GM18868 (cell line): ENCODE measurements at regions not wholly inside any gene's neighbourhood (a gene's known extent, or its start where the extent isn't known, plus 50 kb on each side); places are given as distances from the start of the nearest gene placed in this dataset.
A peak's percentile ranks its signal among the peaks of the same experiment; 100 is the strongest.

Experiments used
- ATAC-seq: cut with Tn5 transposase; IDR thresholded peaks from one replicate; pipeline ENCODE4 v1.9.1; 2021; ENCODE audit warnings: mild to moderate bottlenecking, moderate library complexity; ENCODE audit not compliant: unreplicated experiment

DNA sequence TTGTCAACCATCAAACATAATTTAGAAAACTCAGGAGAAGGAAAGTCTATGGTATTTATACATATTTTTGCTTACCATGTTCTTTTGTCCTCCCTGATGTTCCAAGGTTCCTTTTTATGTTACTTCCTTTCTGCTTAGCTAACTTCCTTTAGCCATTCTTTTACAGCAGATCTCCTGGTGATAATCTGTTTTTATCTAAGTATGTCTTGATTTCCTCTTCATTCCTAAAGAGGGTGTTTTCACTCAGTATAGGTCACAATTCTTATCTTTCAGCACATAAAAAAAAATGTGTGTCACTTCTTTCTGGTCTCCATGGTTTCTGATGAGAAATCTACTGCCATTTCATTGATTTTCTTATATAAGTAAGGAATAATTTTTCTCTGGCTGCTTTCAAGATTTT is 384.4 kb upstream of the PDE4D start:
- no peak for ATAC-seq

DNA sequence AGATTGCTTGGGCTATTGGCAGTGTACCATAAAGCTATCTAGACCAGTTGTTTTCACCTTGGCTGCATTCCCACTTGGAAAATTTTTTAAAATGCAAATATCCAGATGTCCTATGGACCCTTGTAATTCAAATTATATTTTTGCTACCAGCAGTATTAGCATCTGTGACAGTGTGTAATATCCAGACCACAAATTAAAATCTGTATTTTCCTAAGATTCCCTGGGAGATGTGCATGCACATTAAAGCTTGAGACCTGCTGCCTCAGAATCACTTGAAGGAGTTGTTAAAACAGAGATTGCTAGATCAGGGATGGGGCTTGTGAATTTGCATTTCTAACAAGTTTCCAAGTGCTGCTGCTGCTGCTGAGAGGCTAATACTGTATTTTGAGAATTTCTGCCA is 381.2 kb upstream of the PDE4D start:
- no peak for ATAC-seq

DNA sequence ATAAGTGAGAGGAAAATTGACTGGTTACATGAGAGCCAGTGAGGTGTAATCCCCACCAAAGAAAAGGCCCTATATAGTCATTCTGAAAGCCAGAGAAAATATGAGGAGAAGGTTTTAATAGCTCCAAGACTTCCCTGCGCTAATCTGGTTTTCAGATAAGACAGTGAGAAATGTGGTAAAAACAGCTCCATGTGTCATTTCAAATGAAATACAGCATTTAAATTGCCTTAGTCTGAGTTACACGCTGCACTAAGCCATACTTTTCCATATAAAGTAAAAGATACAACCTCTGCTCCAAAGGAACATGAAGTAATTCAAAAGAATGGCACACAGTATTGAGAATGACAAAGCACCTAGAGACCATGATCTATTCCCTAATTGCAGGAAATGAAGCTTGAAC is 378.0 kb upstream of the PDE4D start:
- ATAC-seq: no peak

DNA sequence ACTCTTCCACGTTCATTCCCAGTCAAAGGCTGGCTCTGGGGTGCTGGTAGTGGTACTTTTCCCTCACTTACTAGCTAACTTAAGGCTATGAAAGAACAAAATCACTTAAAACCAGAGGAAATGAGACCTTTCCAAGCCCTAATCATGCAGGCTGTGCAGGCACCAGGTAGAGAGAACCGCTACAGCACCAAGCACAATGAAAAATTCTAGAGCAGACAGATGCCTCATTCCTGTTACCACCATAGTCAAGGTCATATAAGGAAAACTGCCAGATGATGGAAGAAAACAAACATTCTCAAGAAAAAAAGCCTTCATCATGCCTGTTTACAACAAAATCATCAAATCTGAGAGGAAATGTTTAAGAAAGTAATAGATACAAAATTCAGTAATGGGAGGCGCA is 374.4 kb upstream of the PDE4D start:
- no peak for ATAC-seq

DNA sequence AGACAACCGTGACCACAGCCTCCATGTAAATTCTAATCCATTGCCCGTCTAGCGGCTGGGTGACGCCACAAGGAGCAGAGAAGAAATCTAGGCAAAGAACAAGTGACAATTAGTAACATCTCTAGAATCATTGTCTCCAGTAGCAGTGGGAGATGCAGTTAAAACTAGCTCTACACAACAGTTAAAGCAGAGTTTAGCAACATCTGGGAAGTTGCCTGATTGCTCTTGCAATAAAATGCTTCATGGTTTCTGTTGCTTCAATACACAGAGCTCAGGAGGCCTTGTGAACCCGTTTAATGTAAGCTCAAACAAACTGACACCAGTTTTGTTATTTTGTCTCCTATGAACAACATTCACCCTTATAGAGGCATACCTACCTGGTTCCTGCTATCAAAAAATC is 369.8 kb upstream of the PDE4D start:
- no peak for ATAC-seq

DNA sequence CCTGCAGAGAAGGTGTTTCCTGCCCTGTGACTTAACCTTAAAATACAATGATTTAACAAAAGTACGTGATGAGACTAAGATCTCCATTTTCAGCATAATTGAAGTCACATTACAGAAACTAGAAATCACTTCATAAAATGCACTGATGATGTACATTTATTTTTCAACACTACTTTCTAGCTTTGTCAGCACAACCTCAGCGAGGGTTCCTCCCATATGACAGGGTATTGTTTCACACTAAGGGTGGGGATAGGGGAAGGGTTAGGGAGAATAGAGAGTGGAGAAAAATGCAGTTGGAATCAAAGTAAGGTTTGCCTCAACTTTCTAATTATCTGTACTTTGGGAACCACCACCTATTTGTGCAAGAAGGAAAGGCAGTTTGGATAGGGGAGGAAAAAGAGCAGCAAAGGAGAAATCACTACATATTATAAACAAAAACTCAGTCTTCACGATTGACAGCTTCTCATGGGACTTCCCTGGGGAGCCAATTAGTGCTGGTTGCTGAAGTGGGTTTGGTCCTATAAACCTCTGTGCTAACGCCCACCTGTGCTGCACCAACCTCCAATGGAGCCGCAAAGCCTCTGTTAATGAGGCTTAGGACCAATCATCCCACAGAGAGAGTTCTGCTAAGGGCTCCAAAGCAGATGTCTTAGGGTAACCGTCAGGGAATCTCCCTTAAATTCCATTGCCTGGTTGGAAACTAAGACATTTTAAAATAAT is 369.2 kb upstream of the PDE4D start:
- no peak for ATAC-seq

DNA sequence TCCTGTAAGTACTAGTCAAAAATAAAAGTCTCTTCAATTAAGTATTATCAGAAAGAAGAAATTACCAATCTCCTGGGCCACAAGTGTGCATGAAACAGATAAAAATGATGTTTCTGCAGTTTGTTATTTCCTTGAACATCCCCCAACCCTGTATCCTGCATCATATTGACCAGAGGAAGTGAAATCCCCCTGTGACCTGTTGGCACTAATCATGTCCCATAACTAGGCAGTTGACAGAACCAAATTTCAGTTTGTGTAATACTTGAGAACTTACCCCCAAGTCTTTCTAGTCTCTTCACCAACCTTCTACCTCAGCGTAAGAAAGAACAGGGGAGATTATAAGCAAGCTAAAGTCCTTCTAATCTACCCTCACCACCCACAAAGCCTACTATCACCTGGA is 368.2 kb upstream of the PDE4D start:
- no peak for ATAC-seq

DNA sequence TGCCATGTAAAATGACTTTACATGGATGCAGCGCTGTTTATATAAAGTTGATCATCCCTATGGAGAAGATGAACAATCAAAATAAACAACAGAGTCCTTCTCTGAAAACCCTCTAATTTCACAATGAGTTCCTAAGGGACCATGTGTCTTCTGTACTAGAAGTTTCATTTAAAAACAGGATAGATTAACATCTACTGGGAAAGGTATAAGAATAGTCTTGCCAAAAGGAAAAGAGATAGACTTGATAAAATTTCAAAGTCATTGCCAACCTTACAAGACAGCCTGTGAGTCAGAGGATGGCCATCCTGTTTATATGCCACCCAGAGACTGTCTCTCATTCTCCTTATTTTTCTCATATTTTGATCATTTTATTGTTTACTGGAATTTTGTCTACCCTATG is 367.1 kb upstream of the PDE4D start:
- ATAC-seq: no peak

DNA sequence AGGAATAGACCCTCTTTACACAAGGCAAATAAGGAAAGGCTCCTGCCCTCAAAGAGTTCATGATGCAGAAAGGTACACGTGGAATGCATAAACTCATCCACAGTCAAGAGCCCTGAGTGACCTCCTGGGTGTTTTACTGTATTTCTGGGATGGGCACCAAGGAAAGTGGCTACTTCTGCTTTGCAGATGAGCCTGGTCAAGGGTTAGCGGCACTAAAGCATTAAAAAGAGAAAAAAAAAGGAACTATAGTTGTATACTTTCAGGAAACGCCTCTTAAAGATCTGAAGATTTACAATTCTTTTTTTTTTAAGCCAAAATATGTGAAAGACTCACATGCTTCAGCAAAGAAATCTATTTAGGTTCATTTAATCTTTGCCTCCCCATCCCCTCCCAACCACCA is 366.2 kb upstream of the PDE4D start:
- ATAC-seq: no peak

DNA sequence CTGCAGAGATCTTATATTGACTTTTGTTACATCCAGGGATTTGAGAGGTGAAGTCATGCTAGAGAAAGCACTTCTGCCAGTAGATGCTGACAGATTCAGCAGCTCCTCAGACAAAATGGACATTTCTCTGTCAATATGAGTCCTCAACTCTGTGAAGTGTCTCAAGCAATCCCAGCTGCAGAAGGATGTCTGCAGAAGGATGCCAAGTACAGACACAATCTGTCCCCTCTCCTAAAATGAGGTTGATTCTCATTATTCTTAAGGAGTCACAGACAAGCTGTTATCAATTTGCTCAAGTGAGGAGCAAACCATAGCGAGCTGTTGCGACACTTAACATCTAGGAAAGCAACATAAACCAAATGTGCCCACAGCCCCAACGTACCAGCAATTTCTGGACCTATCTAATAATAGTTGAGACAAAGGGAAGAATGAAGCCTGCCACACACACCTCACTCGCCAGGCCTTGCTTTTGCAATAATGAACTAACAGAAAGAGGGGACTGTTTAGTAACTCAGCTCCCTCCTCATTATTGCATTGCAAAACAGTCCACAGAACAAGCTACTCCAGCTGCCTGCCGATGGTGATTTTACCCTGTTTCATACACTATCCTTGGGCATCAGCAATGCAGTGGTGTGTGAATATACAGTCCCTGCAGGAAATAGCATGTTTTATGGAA is 364.2 kb upstream of the PDE4D start:
- no peak for ATAC-seq

DNA sequence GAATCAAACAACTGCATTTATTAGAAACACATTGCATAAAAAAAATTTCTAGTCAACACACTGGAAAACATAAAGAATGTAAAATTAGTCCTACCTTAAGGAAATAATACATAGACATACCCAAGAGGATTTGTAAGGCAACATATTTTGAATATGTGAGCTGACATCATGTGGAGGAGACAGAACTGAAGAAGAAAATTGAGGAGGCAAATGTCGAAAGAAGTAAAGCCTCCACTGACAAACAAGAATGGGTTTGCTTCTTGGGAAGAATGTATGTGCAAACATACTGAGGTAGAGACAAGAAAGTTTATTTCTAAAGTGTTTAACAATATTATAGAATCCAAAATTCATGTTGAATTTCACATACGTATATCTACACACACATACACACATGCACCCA is 363.0 kb upstream of the PDE4D start:
- ATAC-seq: no peak

DNA sequence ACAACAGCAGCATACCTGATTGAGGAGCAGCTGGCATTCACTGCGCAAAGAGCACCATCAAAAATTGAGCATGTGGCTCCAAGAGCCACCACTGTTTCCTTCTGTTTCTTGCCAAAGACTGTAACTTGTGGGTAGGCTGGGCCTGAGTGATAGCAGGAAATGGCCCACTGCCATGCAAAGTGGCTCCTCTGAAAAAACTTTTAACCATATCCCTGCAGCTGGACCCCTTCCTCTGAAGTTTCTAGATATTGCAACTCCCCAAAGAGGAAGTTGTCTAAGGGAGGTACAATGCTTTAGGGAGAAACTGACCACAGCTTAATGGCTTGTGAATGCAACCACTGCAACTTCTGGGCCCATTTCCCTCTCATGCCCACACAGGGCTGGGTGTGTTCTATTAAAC is 355.4 kb upstream of the PDE4D start:
- ATAC-seq: peak; percentile 95

DNA sequence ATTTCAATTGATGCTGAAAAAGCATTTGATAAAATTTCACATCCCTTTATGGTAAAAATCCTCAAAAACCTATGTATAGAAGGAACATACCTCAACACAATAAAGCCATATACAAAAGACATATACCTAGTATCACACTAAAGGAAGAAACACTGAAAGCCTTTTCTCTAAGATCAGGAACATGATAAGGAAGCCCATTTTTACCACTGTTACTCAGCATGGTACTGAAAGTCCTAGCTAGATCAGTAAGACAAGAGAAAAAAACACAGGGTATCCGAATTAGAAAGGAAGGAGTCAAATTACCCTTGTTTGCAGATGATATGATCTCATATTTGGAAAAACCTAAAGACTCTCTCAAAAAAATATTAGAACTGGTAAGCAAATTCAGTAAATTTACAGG is 350.2 kb upstream of the PDE4D start:
- ATAC-seq: peak; percentile 72

DNA sequence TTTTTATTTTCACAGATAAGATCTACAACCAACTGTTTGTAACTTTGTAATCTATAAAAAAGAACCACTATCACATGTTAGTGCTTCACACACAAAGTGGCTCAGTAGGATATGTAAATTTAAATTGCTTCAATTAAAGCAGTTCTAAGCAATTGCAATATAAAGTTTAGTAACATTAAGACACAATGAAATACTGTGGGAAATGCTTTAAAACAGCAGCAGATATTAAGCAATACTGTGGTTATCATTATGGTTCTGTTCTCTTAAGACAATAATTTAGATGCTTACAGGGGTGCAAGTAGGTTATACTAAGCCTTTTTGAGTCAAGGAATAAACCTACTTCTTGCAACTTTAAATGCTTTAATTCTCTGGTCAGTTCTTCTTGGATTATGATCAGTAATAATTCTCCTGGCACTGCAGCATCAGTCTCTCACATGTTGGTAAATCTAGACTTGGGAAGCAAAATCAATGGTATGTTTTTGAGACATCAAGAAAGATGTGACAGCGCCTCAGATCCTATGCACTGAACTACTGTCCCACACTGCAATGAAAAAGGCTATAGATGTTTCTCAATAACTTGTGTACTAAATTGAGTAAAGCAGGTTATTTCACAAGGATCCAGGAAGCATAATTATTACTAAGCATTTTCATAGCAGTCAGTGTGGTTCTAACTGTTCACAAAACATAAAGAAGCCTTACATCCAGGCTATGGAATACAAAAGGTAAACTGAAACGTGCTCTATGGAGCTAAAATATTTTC is 338.7 kb upstream of the PDE4D start:
- no peak for ATAC-seq

DNA sequence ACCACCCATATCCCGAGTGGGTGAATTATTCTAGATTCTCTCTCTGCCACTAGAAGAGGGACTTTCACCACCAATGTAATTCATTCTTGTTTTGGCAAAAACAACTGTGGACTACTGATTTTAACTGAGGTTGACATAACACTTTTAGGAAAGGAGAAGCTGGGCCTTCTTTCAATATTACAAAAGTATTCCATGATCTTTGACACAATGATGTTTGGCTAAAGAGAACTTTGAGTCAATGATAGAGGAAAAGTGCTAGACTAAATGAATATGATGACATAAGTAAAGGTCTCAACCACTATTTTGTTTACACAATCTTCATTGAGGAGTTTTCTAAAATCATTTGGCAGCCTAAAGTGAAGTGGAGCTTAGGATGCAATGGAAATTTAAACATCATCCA is 336.9 kb upstream of the PDE4D start:
- no peak for ATAC-seq

DNA sequence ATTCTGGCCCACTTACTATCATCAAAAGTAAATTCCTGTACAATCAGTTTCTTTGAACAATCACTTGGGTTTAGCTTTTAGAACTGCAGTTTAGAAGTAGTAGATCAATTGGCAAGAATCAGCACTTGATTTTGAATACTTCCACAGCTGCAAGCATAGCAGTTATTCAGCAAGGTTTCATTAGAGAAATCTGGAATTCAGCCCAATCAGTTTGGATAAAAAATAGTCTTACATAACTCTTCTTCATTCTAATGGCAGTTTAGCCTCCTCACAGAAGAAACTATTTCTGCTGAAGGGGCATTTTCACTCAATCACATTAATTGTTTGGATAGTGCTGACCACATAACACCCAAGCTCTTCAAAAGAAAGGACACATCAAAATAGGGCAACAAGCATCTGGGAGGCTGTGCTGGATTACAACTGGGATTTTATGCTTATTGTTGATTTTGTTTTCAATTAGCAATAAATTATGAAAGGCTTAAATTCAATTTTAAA is 336.2 kb upstream of the PDE4D start:
- ATAC-seq: no peak

DNA sequence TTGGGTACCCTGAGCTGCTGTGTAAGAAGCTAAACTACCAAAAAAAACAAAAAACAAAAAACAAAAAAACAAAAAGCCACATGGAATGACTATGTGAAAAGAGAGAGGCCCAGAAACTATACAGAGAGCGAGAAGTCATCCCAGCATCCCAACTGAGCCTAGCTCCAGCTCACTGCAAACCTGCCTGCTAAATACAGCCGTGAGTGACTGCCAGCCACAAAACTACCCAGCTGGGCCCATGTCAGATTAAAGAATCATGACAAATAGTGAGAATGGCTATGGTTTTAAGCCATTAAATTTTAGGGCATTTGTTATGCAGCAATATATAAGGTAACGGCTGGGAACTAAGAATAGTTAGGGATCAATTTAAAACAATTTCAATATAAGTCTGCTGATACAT is 335.1 kb upstream of the PDE4D start:
- ATAC-seq: no peak

DNA sequence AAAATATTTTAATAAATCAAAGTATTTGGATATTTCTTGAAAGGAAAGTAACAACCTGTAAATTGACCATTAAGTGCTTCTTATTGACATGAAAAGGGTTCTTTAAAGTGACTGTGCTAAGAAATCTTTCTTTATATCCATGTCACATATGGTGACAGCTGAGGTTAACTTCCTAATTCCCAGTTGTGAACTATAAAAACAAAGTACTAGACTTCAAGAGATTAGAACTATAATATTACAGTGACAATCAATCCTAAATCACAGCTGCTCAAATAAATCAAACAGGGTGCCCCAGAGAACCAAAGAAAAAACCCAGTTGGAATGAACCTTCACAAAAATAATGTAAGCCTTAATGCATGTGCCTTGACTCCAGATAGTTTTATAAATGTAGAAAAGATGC is 332.6 kb upstream of the PDE4D start:
- ATAC-seq: no peak

DNA sequence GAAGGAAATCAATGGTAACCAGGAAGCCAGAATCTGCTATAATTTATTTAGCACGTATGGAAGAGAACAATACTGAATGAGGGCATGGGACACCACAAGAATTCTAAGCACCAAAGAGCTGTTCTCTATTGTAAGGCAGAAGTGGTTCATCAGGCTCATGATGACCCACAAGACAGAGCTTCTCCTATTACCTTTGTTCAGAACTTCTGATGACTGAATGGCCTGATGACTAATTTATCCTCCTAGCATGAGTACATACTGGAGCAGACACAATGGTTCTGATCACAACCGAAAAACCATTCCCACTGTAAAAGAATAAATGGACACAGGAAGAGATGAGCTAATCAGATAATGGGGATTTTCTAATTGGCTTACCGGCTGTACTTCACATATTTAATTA is 329.8 kb upstream of the PDE4D start:
- ATAC-seq: no peak

DNA sequence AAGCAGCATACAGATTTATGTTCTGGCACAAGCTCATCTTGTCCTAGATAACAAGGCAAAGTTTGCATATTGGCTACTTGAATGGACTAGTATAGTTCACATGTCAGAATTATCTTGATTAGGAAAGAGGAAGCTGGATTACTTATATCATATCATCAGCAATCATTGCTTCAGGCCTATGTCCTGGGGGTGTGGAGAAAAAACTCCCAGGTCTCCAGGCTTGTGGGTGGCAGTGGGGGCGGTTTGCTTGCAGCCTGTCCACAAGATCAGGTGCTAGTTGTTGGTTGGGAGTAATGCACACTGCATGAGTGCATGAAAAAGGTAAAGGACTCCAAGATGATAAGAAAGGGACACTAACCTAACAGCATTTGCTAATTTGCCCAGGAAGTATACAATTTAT is 326.4 kb upstream of the PDE4D start:
- no peak for ATAC-seq

DNA sequence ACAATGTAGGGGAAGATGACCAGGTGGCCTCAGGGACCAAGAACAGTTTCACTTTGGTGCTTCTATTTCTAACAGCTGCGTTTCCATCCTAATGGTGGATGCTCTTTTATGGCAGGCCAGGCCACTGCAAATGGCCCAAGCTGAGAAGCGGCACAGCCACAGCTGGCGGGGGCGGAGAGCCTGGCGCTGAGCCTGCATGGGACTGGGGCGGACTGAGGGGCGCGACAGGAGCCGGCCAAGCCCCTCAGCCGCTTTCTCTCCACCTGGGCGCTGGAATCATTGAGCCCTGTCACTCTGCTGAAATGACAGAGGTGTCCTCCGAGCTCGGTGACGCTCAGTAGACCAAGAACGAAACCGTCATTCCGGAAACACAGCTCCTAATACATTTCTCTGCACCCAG is 317.3 kb upstream of the PDE4D start:
- no peak for ATAC-seq
